ENCODE measurements at regions not wholly inside any gene's neighbourhood (a gene's known extent, or its start where the extent isn't known, plus 50 kb on each side); places are given as distances from the start of the nearest gene placed in this dataset.

GRCh38 chr3:147730284-147730683, 321.1 kb downstream of the ZIC1 start:
- Histone ChIP-seq H3K4me1 (ENCODE audit: insufficient read depth, low read length) (peaks cover 17% of the 10 kb centered on the region; the same call in 1 of the 2 replicates), H3K27ac (ENCODE audit: low read length) (no peak overlapping the region), H3K36me3 (ENCODE audit: insufficient read depth, low read depth, low read length) (no peaks in the 10 kb centered on the region), H3K27me3 (ENCODE audit: insufficient read depth, low read length) (no peaks in the 10 kb centered on the region), H3K9ac (ENCODE audit: low read depth, low read length) (no peak overlapping the region), H3K9me3 (ENCODE audit: insufficient read depth, low read depth, low read length) (no peaks in the 10 kb centered on the region), H3K4me3 (ENCODE audit: low read length) (no peak overlapping the region)

- no peaks in the 10 kb centered on the region for H3K36me3 ChIP-seq (ENCODE audit: insufficient read depth, low read depth, low read length)
- no peaks in the 10 kb centered on the region for H3K9me3 ChIP-seq (ENCODE audit: insufficient read depth, low read depth, low read length)
- H3K27ac ChIP-seq (ENCODE audit: low read length), result no peak overlapping the region
These were observed 324.1 kb downstream of the ZIC1 start for GRCh38 chr3:147733217-147733616.

GRCh38 chr3:147735616-147736015, 326.5 kb downstream of the ZIC1 start:
- no peaks in the 10 kb centered on the region for H3K9me3 ChIP-seq (ENCODE audit: insufficient read depth, low read depth, low read length)
- no peaks in the 10 kb centered on the region for H3K27me3 ChIP-seq (ENCODE audit: insufficient read depth, low read length)
- no peak overlapping the region for H3K9ac ChIP-seq (ENCODE audit: low read depth, low read length)
- H3K4me3 ChIP-seq (ENCODE audit: low read length), result no peak overlapping the region
- H3K27ac ChIP-seq (ENCODE audit: low read length), result no peak overlapping the region
- H3K36me3 ChIP-seq (ENCODE audit: insufficient read depth, low read depth, low read length), result no peaks in the 10 kb centered on the region
- H3K4me1 ChIP-seq (ENCODE audit: insufficient read depth, low read length), result peaks cover 12% of the 10 kb centered on the region; the same call in 1 of the 2 replicates

More at GRCh38 chr3:147733217-147733616, 324.1 kb downstream of the ZIC1 start:
- Histone ChIP-seq H3K27me3 (ENCODE audit: insufficient read depth, low read length) (no peaks in the 10 kb centered on the region), H3K4me1 (ENCODE audit: insufficient read depth, low read length) (peaks cover 17% of the 10 kb centered on the region; the same call in 1 of the 2 replicates), H3K9ac (ENCODE audit: low read depth, low read length) (no peak overlapping the region), H3K4me3 (ENCODE audit: low read length) (no peak overlapping the region)

- Histone ChIP-seq H3K4me3 (ENCODE audit: low read length) (no peak overlapping the region), H3K9ac (ENCODE audit: low read depth, low read length) (no peak overlapping the region), H3K27ac (ENCODE audit: low read length) (no peak overlapping the region), H3K4me1 (ENCODE audit: insufficient read depth, low read length) (peaks cover 11% of the 10 kb centered on the region; the same call in 1 of the 2 replicates), H3K9me3 (ENCODE audit: insufficient read depth, low read depth, low read length) (no peaks in the 10 kb centered on the region), H3K36me3 (ENCODE audit: insufficient read depth, low read depth, low read length) (no peaks in the 10 kb centered on the region), H3K27me3 (ENCODE audit: insufficient read depth, low read length) (no peaks in the 10 kb centered on the region)
These were observed 327.1 kb downstream of the ZIC1 start for GRCh38 chr3:147736226-147736625.

- H3K27me3 ChIP-seq (ENCODE audit: insufficient read depth, low read length), result no peaks in the 10 kb centered on the region
- no peaks in the 10 kb centered on the region for H3K36me3 ChIP-seq (ENCODE audit: insufficient read depth, low read depth, low read length)
- no peak overlapping the region for H3K9ac ChIP-seq (ENCODE audit: low read depth, low read length)
- no peak overlapping the region for H3K4me3 ChIP-seq (ENCODE audit: low read length)
- no peak overlapping the region for H3K27ac ChIP-seq (ENCODE audit: low read length)
- H3K4me1 ChIP-seq (ENCODE audit: insufficient read depth, low read length), result peaks cover 1% of the 10 kb centered on the region; the same call in 1 of the 2 replicates
- no peaks in the 10 kb centered on the region for H3K9me3 ChIP-seq (ENCODE audit: insufficient read depth, low read depth, low read length)
These were observed 328.2 kb downstream of the ZIC1 start for GRCh38 chr3:147737376-147737775.

- H3K36me3 ChIP-seq (ENCODE audit: insufficient read depth, low read depth, low read length), result no peaks in the 10 kb centered on the region
- H3K27me3 ChIP-seq (ENCODE audit: insufficient read depth, low read length), result no peaks in the 10 kb centered on the region
- H3K9me3 ChIP-seq (ENCODE audit: insufficient read depth, low read depth, low read length), result no peaks in the 10 kb centered on the region
- no peak overlapping the region for H3K9ac ChIP-seq (ENCODE audit: low read depth, low read length)
- H3K4me3 ChIP-seq (ENCODE audit: low read length), result no peak overlapping the region
- no peak overlapping the region for H3K27ac ChIP-seq (ENCODE audit: low read length)
- no peaks in the 10 kb centered on the region for H3K4me1 ChIP-seq (ENCODE audit: insufficient read depth, low read length)
These were observed 331.8 kb downstream of the ZIC1 start for GRCh38 chr3:147740928-147741327.

GRCh38 chr3:147744967-147745366, 335.8 kb downstream of the ZIC1 start:
- H3K4me1 ChIP-seq (ENCODE audit: insufficient read depth, low read length), result no peaks in the 10 kb centered on the region
- no peak overlapping the region for H3K4me3 ChIP-seq (ENCODE audit: low read length)
- H3K9ac ChIP-seq (ENCODE audit: low read depth, low read length), result no peak overlapping the region
- H3K36me3 ChIP-seq (ENCODE audit: insufficient read depth, low read depth, low read length), result no peaks in the 10 kb centered on the region
- no peaks in the 10 kb centered on the region for H3K27me3 ChIP-seq (ENCODE audit: insufficient read depth, low read length)
- no peak overlapping the region for H3K27ac ChIP-seq (ENCODE audit: low read length)
- H3K9me3 ChIP-seq (ENCODE audit: insufficient read depth, low read depth, low read length), result no peaks in the 10 kb centered on the region

- H3K27me3 ChIP-seq (ENCODE audit: insufficient read depth, low read length), result no peaks in the 10 kb centered on the region
- no peaks in the 10 kb centered on the region for H3K4me1 ChIP-seq (ENCODE audit: insufficient read depth, low read length)
- no peak overlapping the region for H3K9ac ChIP-seq (ENCODE audit: low read depth, low read length)
- H3K4me3 ChIP-seq (ENCODE audit: low read length), result no peak overlapping the region
- no peaks in the 10 kb centered on the region for H3K9me3 ChIP-seq (ENCODE audit: insufficient read depth, low read depth, low read length)
- H3K27ac ChIP-seq (ENCODE audit: low read length), result no peak overlapping the region
- no peaks in the 10 kb centered on the region for H3K36me3 ChIP-seq (ENCODE audit: insufficient read depth, low read depth, low read length)
These were observed 346.1 kb downstream of the ZIC1 start for GRCh38 chr3:147755310-147755709.

GRCh38 chr3:147756476-147756875, 347.3 kb downstream of the ZIC1 start:
- no peak overlapping the region for H3K4me3 ChIP-seq (ENCODE audit: low read length)
- H3K4me1 ChIP-seq (ENCODE audit: insufficient read depth, low read length), result no peaks in the 10 kb centered on the region
- no peaks in the 10 kb centered on the region for H3K9me3 ChIP-seq (ENCODE audit: insufficient read depth, low read depth, low read length)
- H3K9ac ChIP-seq (ENCODE audit: low read depth, low read length), result no peak overlapping the region
- no peaks in the 10 kb centered on the region for H3K27me3 ChIP-seq (ENCODE audit: insufficient read depth, low read length)
- no peak overlapping the region for H3K27ac ChIP-seq (ENCODE audit: low read length)
- H3K36me3 ChIP-seq (ENCODE audit: insufficient read depth, low read depth, low read length), result no peaks in the 10 kb centered on the region

GRCh38 chr3:147757866-147758265, 348.7 kb downstream of the ZIC1 start:
- H3K27me3 ChIP-seq (ENCODE audit: insufficient read depth, low read length), result no peaks in the 10 kb centered on the region
- H3K4me1 ChIP-seq (ENCODE audit: insufficient read depth, low read length), result no peaks in the 10 kb centered on the region
- H3K4me3 ChIP-seq (ENCODE audit: low read length), result no peak overlapping the region
- H3K27ac ChIP-seq (ENCODE audit: low read length), result no peak overlapping the region
- no peaks in the 10 kb centered on the region for H3K36me3 ChIP-seq (ENCODE audit: insufficient read depth, low read depth, low read length)
- no peaks in the 10 kb centered on the region for H3K9me3 ChIP-seq (ENCODE audit: insufficient read depth, low read depth, low read length)
- H3K9ac ChIP-seq (ENCODE audit: low read depth, low read length), result no peak overlapping the region

GRCh38 chr3:147758771-147759170, 349.6 kb downstream of the ZIC1 start:
- Histone ChIP-seq H3K4me3 (ENCODE audit: low read length) (no peak overlapping the region), H3K9ac (ENCODE audit: low read depth, low read length) (no peak overlapping the region), H3K4me1 (ENCODE audit: insufficient read depth, low read length) (no peaks in the 10 kb centered on the region), H3K9me3 (ENCODE audit: insufficient read depth, low read depth, low read length) (no peaks in the 10 kb centered on the region), H3K27ac (ENCODE audit: low read length) (no peak overlapping the region), H3K36me3 (ENCODE audit: insufficient read depth, low read depth, low read length) (no peaks in the 10 kb centered on the region), H3K27me3 (ENCODE audit: insufficient read depth, low read length) (no peaks in the 10 kb centered on the region)

GRCh38 chr3:147760085-147760484, 350.9 kb downstream of the ZIC1 start:
- Histone ChIP-seq H3K27ac (ENCODE audit: low read length) (no peak overlapping the region), H3K9ac (ENCODE audit: low read depth, low read length) (no peak overlapping the region), H3K4me1 (ENCODE audit: insufficient read depth, low read length) (no peaks in the 10 kb centered on the region), H3K4me3 (ENCODE audit: low read length) (no peak overlapping the region), H3K27me3 (ENCODE audit: insufficient read depth, low read length) (no peaks in the 10 kb centered on the region), H3K36me3 (ENCODE audit: insufficient read depth, low read depth, low read length) (no peaks in the 10 kb centered on the region), H3K9me3 (ENCODE audit: insufficient read depth, low read depth, low read length) (no peaks in the 10 kb centered on the region)

- Histone ChIP-seq H3K27me3 (ENCODE audit: insufficient read depth, low read length) (no peaks in the 10 kb centered on the region), H3K36me3 (ENCODE audit: insufficient read depth, low read depth, low read length) (no peaks in the 10 kb centered on the region), H3K4me3 (ENCODE audit: low read length) (no peak overlapping the region), H3K9ac (ENCODE audit: low read depth, low read length) (no peak overlapping the region), H3K4me1 (ENCODE audit: insufficient read depth, low read length) (no peaks in the 10 kb centered on the region), H3K27ac (ENCODE audit: low read length) (no peak overlapping the region), H3K9me3 (ENCODE audit: insufficient read depth, low read depth, low read length) (no peaks in the 10 kb centered on the region)
These were observed 351.8 kb downstream of the ZIC1 start for GRCh38 chr3:147760941-147761340.

Data from iPS-20b (cell line).